Esophagus squamous epithelium (tissue), 4 donors: ENCODE measurements at regions not wholly inside any gene's neighbourhood (a gene's known extent, or its start where the extent isn't known, plus 50 kb on each side); places are given as distances from the start of the nearest gene placed in this dataset.

Source experiments
- CTCF ChIP-seq, 6 experiments: fragments of 450-650 bp in 4 of 6; fragments of 200-600 bp in 2 of 6; sonication (generic) in 2 of 6; IDR thresholded peaks; one replicate each; pipeline ENCODE4 v1.5.1; 2016 to 2019; ENCODE audit warnings: antibody characterized with exemption in 6 of 6, mild to moderate bottlenecking in 4 of 6, moderate library complexity in 4 of 6
- POLR2A ChIP-seq, 4 donors: fragments of 450-650 bp; IDR thresholded peaks; one replicate each; pipeline ENCODE4 v1.6.1; 2017; ENCODE audit warnings: antibody characterized with exemption in 4 of 4, mild to moderate bottlenecking in 4 of 4, moderate library complexity in 3 of 4

- TF ChIP-seq CTCF (IDR thresholded peaks at IDR 0.05) = no peak
- TF ChIP-seq POLR2A (IDR thresholded peaks at IDR 0.05) = no peak
Observed at GRCh38 chrX:9188117-9188516, 154.2 kb upstream of the FAM9B start.
